HepG2 (cell line): ENCODE measurements at regions not wholly inside any gene's neighbourhood (a gene's known extent, or its start where the extent isn't known, plus 50 kb on each side); places are given as distances from the start of the nearest gene placed in this dataset.

ENCODE experiments used
- CHCHD3 ChIP-seq: sonication (generic); formaldehyde crosslinking; IDR thresholded peaks from 2 replicates; pipeline ENCODE4 v1.8.0; 2022; ENCODE audit warnings: mild to moderate bottlenecking, missing genetic modification reagents, moderate library complexity
- ERF ChIP-seq: IDR thresholded peaks from 2 replicates; pipeline ENCODE4 v1.6.1; 2018; ENCODE audit warnings: missing biosample characterization, missing genetic modification reagents
- FIP1L1 ChIP-seq: fragments of 200-400 bp; formaldehyde crosslinking; IDR thresholded peaks from 2 replicates; pipeline ENCODE4 v1.6.1; 2018; ENCODE audit warnings: low read depth, mild to moderate bottlenecking, low read length, moderate library complexity, borderline replicate concordance; ENCODE audit not compliant: insufficient read depth
- FOXP4 ChIP-seq: sonication (generic); formaldehyde crosslinking; IDR thresholded peaks from 2 replicates; pipeline ENCODE4 v1.4.0; 2020; ENCODE audit warnings: missing genetic modification reagents
- MLXIP ChIP-seq: sonication (generic); formaldehyde crosslinking; IDR thresholded peaks from 2 replicates; pipeline ENCODE4 v1.9.0; 2021; ENCODE audit warnings: missing genetic modification reagents, borderline replicate concordance
- TEAD2 ChIP-seq: sonication (generic); formaldehyde crosslinking; IDR thresholded peaks from 2 replicates; pipeline ENCODE4 v1.9.0; 2021; ENCODE audit warnings: missing genetic modification reagents
- ZNF878 ChIP-seq: sonication (generic); formaldehyde crosslinking; IDR thresholded peaks from 2 replicates; pipeline ENCODE4 v1.8.1; 2023; ENCODE audit warnings: mild to moderate bottlenecking, missing genetic modification reagents, moderate library complexity
- ZNF891 ChIP-seq: sonication (generic); formaldehyde crosslinking; IDR thresholded peaks from 2 replicates; pipeline ENCODE4 v1.5.0; 2020; ENCODE audit warnings: mild to moderate bottlenecking, missing genetic modification reagents

DNA sequence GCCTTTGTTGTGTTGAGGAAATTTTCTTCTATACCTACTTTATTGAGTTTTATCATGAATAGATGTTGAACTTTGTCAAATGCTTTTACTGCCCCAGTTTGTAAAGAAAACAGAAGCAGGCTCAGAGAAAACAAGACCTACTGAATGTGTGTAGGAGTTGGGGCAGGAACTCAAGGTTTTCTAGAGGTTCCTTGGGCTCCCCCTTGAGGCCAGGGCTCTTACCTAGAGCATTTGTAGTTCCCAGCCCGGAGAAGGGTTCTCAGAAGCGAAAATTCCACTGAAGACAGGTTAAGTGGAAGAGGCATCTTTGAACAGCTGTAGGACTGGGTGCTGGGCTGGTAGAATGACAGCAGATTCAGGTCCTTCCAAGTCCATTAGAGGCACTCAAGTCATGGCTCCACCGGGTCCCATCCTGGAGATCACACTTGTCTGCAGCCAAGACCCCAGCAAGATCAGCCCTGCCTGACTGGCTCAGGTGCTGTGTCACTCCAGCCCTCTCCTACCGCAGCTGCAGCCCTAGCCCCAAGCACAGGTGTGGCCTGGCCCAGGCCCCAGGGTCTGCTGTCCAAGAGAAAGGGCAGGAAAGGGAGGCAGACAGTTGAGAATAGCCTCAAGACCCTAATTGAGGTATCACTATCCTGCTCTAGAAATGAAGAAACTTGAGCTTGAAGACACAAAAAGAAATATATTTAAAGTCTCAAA, 425.5 kb downstream of the PCDH20 start (continued):
- TF ChIP-seq FOXP4 (CRISPR knock-in tag) (no peak), CHCHD3 (CRISPR knock-in tag) (no peak), ZNF891 (CRISPR knock-in tag) (no peak), MLXIP (CRISPR knock-in tag) (no peak), FIP1L1 (no peak), ERF (CRISPR knock-in tag) (no peak), ZNF878 (CRISPR knock-in tag) (no peak), TEAD2 (CRISPR knock-in tag) (no peak)
